Ectodermal cell (in vitro differentiated cells): ENCODE measurements at regions not wholly inside any gene's neighbourhood (a gene's known extent, or its start where the extent isn't known, plus 50 kb on each side); places are given as distances from the start of the nearest gene placed in this dataset.

Source experiments
- H3K27ac ChIP-seq: 2 replicates; pipeline ENCODE4 v1.7.0; 2013; ENCODE audit warnings: mild to moderate bottlenecking, low read depth, low read length; ENCODE audit not compliant: insufficient read depth, poor library complexity, severe bottlenecking
- H3K27me3 ChIP-seq: 2 replicates; pipeline ENCODE4 v1.7.0; 2013; ENCODE audit warnings: mild to moderate bottlenecking, low read length; ENCODE audit not compliant: insufficient read depth, control insufficient read depth, poor library complexity, severe bottlenecking
- H3K36me3 ChIP-seq: one replicate; pipeline ENCODE4 v1.7.0; 2013; ENCODE audit warnings: low read length; ENCODE audit not compliant: control insufficient read depth, insufficient read depth
- H3K4me1 ChIP-seq: one replicate; pipeline ENCODE4 v1.7.0; 2013; ENCODE audit warnings: low read length; ENCODE audit not compliant: control insufficient read depth, insufficient read depth
- H3K4me3 ChIP-seq: 2 replicates; pipeline ENCODE4 v1.7.0; 2013; ENCODE audit warnings: low read depth, low read length, control low read depth; ENCODE audit not compliant: insufficient read depth
- H3K9me3 ChIP-seq: 2 replicates; pipeline ENCODE4 v1.7.0; 2013; ENCODE audit warnings: mild to moderate bottlenecking, low read length, moderate library complexity; ENCODE audit not compliant: control insufficient read depth
- WGBS, 2 experiments: methylation state at CpG; one replicate each; pipeline ENCODE4 v1.1.7; 2013; ENCODE audit warnings: missing lambda C conversion rate in 2 of 2; 5-methylcytosine and 5-hydroxymethylcytosine counted together

GRCh38 chr3:25057379-25057778 lies 370.7 kb upstream of the RARB start:
- no CpG with 5 or more reads among the region's 1 CpG for WGBS, 2 experiments
- Histone ChIP-seq H3K4me1 (no peaks in the 10 kb centered on the region), H3K27ac (no peak overlapping the region), H3K36me3 (no peaks in the 10 kb centered on the region), H3K27me3 (no peaks in the 10 kb centered on the region), H3K9me3 (no peaks in the 10 kb centered on the region), H3K4me3 (no peak overlapping the region)

- H3K4me1 ChIP-seq, result no peaks in the 10 kb centered on the region
- H3K9me3 ChIP-seq, result no peaks in the 10 kb centered on the region
- H3K4me3 ChIP-seq, result no peak overlapping the region
- 88 to 93% methylated on average over 1 to 2 of the region's 2 CpGs for WGBS, 2 experiments
- H3K27ac ChIP-seq, result no peak overlapping the region
- no peaks in the 10 kb centered on the region for H3K36me3 ChIP-seq
- no peaks in the 10 kb centered on the region for H3K27me3 ChIP-seq
Measured at GRCh38 chr3:25064681-25065080, 363.4 kb upstream of the RARB start.

- Histone ChIP-seq H3K9me3 (no peaks in the 10 kb centered on the region), H3K4me3 (no peak overlapping the region), H3K4me1 (no peaks in the 10 kb centered on the region), H3K36me3 (no peaks in the 10 kb centered on the region), H3K27me3 (no peaks in the 10 kb centered on the region), H3K27ac (no peak overlapping the region)
- 90 to 93% methylated on average over 2 of the region's 3 CpGs for WGBS, 2 experiments
Measured at GRCh38 chr3:25069970-25070369, 358.1 kb upstream of the RARB start.

- H3K36me3 ChIP-seq, result no peaks in the 10 kb centered on the region
- no peak overlapping the region for H3K27ac ChIP-seq
- no peak overlapping the region for H3K4me3 ChIP-seq
- H3K9me3 ChIP-seq, result no peaks in the 10 kb centered on the region
- no peaks in the 10 kb centered on the region for H3K4me1 ChIP-seq
- 95 to 96% methylated on average over 5 of the region's 5 CpGs for WGBS, 2 experiments
- no peaks in the 10 kb centered on the region for H3K27me3 ChIP-seq
Measured at GRCh38 chr3:25071846-25072245, 356.2 kb upstream of the RARB start.

- Histone ChIP-seq H3K4me3 (no peak overlapping the region), H3K36me3 (no peaks in the 10 kb centered on the region), H3K4me1 (no peaks in the 10 kb centered on the region), H3K27ac (no peak overlapping the region), H3K9me3 (no peaks in the 10 kb centered on the region), H3K27me3 (no peaks in the 10 kb centered on the region)
- WGBS, 2 experiments, result 91 to 92% methylated on average over 1 of the region's 1 CpG
Measured at GRCh38 chr3:25073423-25073822, 354.6 kb upstream of the RARB start.

- H3K4me1 ChIP-seq, result no peaks in the 10 kb centered on the region
- WGBS, 2 experiments, result 90 to 91% methylated on average over 3 of the region's 3 CpGs
- H3K27ac ChIP-seq, result no peak overlapping the region
- no peaks in the 10 kb centered on the region for H3K36me3 ChIP-seq
- no peaks in the 10 kb centered on the region for H3K9me3 ChIP-seq
- no peaks in the 10 kb centered on the region for H3K27me3 ChIP-seq
- H3K4me3 ChIP-seq, result no peak overlapping the region
Measured at GRCh38 chr3:25074149-25074548, 353.9 kb upstream of the RARB start.

GRCh38 chr3:25080461-25080860 lies 347.6 kb upstream of the RARB start:
- H3K4me1 ChIP-seq, result no peaks in the 10 kb centered on the region
- H3K27ac ChIP-seq, result no peak overlapping the region
- no peaks in the 10 kb centered on the region for H3K9me3 ChIP-seq
- H3K4me3 ChIP-seq, result no peak overlapping the region
- H3K36me3 ChIP-seq, result no peaks in the 10 kb centered on the region
- H3K27me3 ChIP-seq, result no peaks in the 10 kb centered on the region
- 86 to 91% methylated on average over 1 of the region's 1 CpG for WGBS, 2 experiments

- Histone ChIP-seq H3K27me3 (no peaks in the 10 kb centered on the region), H3K36me3 (no peaks in the 10 kb centered on the region), H3K4me3 (no peak overlapping the region), H3K9me3 (peaks cover 2% of the 10 kb centered on the region), H3K27ac (no peak overlapping the region), H3K4me1 (no peaks in the 10 kb centered on the region)
- WGBS, 2 experiments, result 71 to 82% methylated on average over 1 of the region's 1 CpG
Measured at GRCh38 chr3:25084016-25084415, 344.0 kb upstream of the RARB start.

- 87 to 94% methylated on average over 3 of the region's 3 CpGs for WGBS, 2 experiments
- Histone ChIP-seq H3K4me1 (no peaks in the 10 kb centered on the region), H3K27ac (no peak overlapping the region), H3K27me3 (no peaks in the 10 kb centered on the region), H3K9me3 (peaks cover 2% of the 10 kb centered on the region), H3K36me3 (no peaks in the 10 kb centered on the region), H3K4me3 (no peak overlapping the region)
Measured at GRCh38 chr3:25086721-25087120, 341.3 kb upstream of the RARB start.

GRCh38 chr3:25088284-25088683 lies 339.8 kb upstream of the RARB start:
- WGBS, 2 experiments, result 85% methylated on average over 4 to 5 of the region's 5 CpGs
- Histone ChIP-seq H3K4me1 (no peaks in the 10 kb centered on the region), H3K9me3 (peaks cover 2% of the 10 kb centered on the region), H3K4me3 (no peak overlapping the region), H3K27ac (no peak overlapping the region), H3K27me3 (no peaks in the 10 kb centered on the region), H3K36me3 (no peaks in the 10 kb centered on the region)
